Stomach (tissue), 4 donors: ENCODE measurements at regions not wholly inside any gene's neighbourhood (a gene's known extent, or its start where the extent isn't known, plus 50 kb on each side); places are given as distances from the start of the nearest gene placed in this dataset.

Experiments used
- EP300 ChIP-seq: sonication (generic); formaldehyde crosslinking; IDR thresholded peaks from one replicate; pipeline ENCODE4 v1.6.1; 2017; ENCODE audit warnings: antibody characterized with exemption
- POLR2A ChIP-seq, 4 donors: fragments of 450-650 bp; IDR thresholded peaks; one replicate each; pipeline ENCODE4 v1.6.1; 2016; ENCODE audit warnings: antibody characterized with exemption in 4 of 4, control low read depth in 2 of 4, mild to moderate bottlenecking in 1 of 4, moderate library complexity in 1 of 4
- POLR2AphosphoS5 ChIP-seq, 3 donors: sonication (generic); formaldehyde crosslinking; IDR thresholded peaks; one replicate each; pipeline ENCODE4 v1.6.1; 2016; ENCODE audit warnings: antibody characterized with exemption in 3 of 3
- TF ChIP-seq, protein P1 (sequence below), 7 experiments: fragments of 450-650 bp in 4 of 7; fragments of 200-600 bp in 3 of 7; sonication (generic) in 3 of 7; IDR thresholded peaks; one replicate each; pipeline ENCODE4 v1.5.1; 2016 to 2019; ENCODE audit warnings: antibody characterized with exemption in 7 of 7, control low read depth in 2 of 7, mild to moderate bottlenecking in 1 of 7

- TF ChIP-seq, protein P1, sequence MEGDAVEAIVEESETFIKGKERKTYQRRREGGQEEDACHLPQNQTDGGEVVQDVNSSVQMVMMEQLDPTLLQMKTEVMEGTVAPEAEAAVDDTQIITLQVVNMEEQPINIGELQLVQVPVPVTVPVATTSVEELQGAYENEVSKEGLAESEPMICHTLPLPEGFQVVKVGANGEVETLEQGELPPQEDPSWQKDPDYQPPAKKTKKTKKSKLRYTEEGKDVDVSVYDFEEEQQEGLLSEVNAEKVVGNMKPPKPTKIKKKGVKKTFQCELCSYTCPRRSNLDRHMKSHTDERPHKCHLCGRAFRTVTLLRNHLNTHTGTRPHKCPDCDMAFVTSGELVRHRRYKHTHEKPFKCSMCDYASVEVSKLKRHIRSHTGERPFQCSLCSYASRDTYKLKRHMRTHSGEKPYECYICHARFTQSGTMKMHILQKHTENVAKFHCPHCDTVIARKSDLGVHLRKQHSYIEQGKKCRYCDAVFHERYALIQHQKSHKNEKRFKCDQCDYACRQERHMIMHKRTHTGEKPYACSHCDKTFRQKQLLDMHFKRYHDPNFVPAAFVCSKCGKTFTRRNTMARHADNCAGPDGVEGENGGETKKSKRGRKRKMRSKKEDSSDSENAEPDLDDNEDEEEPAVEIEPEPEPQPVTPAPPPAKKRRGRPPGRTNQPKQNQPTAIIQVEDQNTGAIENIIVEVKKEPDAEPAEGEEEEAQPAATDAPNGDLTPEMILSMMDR (IDR thresholded peaks at IDR 0.05): no peak
- no peak for TF ChIP-seq EP300
- TF ChIP-seq POLR2A (IDR thresholded peaks at IDR 0.05): no peak
- TF ChIP-seq POLR2AphosphoS5 (IDR thresholded peaks at IDR 0.05): no peak
Observed at GRCh38 chr3:83633758-83634157, 1325.0 kb upstream of the CADM2 start.
